ENCODE measurements at regions not wholly inside any gene's neighbourhood (a gene's known extent, or its start where the extent isn't known, plus 50 kb on each side); places are given as distances from the start of the nearest gene placed in this dataset.

GRCh38 chr2:129236601-129237000 is 742.9 kb upstream of the RAB6C start:
- TF ChIP-seq, protein P1, sequence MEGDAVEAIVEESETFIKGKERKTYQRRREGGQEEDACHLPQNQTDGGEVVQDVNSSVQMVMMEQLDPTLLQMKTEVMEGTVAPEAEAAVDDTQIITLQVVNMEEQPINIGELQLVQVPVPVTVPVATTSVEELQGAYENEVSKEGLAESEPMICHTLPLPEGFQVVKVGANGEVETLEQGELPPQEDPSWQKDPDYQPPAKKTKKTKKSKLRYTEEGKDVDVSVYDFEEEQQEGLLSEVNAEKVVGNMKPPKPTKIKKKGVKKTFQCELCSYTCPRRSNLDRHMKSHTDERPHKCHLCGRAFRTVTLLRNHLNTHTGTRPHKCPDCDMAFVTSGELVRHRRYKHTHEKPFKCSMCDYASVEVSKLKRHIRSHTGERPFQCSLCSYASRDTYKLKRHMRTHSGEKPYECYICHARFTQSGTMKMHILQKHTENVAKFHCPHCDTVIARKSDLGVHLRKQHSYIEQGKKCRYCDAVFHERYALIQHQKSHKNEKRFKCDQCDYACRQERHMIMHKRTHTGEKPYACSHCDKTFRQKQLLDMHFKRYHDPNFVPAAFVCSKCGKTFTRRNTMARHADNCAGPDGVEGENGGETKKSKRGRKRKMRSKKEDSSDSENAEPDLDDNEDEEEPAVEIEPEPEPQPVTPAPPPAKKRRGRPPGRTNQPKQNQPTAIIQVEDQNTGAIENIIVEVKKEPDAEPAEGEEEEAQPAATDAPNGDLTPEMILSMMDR (IDR thresholded peaks at IDR 0.05), result no peak
- TF ChIP-seq TP53 (CRISPR knock-in tag; IDR thresholded peaks at IDR 0.05) (no peak), CREM (CRISPR knock-in tag; IDR thresholded peaks at IDR 0.05) (no peak), ZNF281 (CRISPR knock-in tag; IDR thresholded peaks at IDR 0.05) (no peak), ATF3 (CRISPR knock-in tag; conservative IDR thresholded peaks at IDR 0.05) (no peak), MAX (CRISPR knock-in tag; IDR thresholded peaks at IDR 0.05) (no peak), FOXK1 (CRISPR knock-in tag; IDR thresholded peaks at IDR 0.05) (no peak), IRF2 (CRISPR knock-in tag; IDR thresholded peaks at IDR 0.05; ENCODE audit: borderline replicate concordance, low read depth) (no peak), ZNF232 (CRISPR knock-in tag; IDR thresholded peaks at IDR 0.05) (no peak), CREB1 (CRISPR knock-in tag; IDR thresholded peaks at IDR 0.05) (no peak), TCF7 (CRISPR knock-in tag; IDR thresholded peaks at IDR 0.05; ENCODE audit: low read depth) (no peak)
- TF ChIP-seq, protein P2, sequence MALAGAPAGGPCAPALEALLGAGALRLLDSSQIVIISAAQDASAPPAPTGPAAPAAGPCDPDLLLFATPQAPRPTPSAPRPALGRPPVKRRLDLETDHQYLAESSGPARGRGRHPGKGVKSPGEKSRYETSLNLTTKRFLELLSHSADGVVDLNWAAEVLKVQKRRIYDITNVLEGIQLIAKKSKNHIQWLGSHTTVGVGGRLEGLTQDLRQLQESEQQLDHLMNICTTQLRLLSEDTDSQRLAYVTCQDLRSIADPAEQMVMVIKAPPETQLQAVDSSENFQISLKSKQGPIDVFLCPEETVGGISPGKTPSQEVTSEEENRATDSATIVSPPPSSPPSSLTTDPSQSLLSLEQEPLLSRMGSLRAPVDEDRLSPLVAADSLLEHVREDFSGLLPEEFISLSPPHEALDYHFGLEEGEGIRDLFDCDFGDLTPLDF (CRISPR knock-in tag; IDR thresholded peaks at IDR 0.05), result no peak
